ENCODE measurements at regions not wholly inside any gene's neighbourhood (a gene's known extent, or its start where the extent isn't known, plus 50 kb on each side); places are given as distances from the start of the nearest gene placed in this dataset.

DNA sequence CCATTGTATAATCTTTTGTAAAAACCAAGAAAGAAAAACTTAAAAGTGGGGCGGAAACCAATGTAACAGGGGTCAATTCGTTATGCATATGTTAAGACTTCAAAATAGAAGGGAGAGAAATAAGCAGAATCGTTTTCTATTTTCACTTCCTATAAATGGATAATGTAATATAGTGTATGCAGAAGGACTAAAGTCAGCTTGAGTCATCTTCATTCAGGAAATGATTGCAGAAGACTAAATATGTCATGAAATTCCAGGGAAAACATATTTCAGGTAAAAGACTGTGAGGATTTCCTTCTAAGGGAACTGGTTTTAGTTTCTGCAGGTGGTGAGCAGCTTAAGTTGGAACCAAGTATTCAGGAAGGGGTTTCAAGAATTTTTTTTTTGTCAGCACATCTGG, 753.3 kb downstream of the IRX1 start:
- no peak for DNase-seq

DNA sequence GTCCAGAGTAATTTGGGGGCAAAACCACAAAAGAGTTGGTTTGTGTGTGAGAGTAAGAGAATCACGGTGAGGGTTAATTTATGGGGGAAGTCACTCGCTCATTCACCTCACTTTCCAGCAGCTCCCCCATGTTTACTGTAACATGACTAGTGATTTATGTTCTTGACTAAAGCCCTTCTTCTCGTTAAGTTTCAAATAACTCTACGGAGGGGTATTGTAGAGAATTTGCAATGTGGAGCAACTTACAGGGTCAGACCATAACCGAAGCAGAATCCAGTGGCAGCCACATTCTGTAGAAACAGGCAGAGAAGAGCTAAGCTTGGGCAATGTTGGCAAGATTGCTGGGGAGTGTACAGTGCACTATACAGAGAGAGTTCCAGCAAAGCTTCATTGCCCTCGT, 760.6 kb downstream of the IRX1 start:
- DNase-seq = no peak

DNA sequence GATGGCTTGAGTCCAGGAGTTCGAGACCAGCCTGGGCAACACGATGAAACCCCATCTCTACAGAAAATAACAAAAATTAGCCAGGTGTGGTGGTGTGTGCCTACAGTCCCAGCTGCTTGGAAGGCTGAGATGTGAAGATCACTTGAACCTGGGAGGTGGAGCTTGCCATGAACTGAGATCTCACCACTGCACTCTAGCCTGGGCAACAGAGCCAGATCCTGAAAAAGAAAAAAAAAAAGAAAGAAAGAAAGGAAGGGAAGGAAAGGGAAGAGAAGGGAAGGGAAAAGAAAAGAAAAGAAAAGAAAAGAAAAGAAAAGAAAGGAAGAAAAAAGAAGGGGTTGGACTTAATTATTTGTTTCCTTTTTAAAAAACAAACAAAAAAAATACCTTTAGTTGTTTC, 764.2 kb downstream of the IRX1 start:
- DNase-seq = no peak

DNA sequence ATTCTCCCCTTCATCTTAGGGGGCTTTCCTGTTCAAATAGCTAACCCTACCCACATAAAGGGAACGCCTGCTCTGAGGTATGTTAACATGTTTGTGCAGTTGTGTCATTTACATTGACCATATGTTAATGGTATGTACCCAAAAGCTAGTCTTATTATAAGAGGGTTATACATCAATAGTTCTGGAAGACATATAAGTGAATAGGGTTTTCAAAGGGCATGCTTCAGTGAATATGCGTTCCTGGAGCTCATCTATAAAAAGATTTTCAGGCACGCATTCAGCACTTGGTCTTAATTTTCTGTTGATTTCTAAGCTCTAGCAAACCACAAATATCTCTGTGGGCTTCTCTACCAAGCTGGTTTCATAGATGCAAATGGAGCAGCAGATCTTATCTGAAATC, 766.1 kb downstream of the IRX1 start:
- no peak for DNase-seq

DNA sequence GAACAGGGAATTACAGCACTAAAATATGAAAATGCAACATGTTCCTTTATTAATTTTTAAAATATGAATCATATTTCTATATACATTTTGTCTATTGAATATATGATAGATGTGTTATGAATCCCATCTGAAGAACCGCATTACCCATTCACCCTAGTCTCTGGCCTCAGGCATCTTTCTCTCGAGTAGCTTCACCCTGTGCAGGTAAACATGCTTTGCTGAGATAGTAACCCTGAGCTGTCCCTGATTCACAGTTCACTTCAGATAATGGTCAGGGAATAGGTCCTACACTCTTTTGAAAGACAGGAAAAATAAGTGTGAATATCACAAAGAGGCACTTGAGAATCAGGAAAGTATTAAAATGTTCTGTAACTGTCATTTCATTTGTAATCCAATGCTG, 766.8 kb downstream of the IRX1 start:
- no peak for DNase-seq

DNA sequence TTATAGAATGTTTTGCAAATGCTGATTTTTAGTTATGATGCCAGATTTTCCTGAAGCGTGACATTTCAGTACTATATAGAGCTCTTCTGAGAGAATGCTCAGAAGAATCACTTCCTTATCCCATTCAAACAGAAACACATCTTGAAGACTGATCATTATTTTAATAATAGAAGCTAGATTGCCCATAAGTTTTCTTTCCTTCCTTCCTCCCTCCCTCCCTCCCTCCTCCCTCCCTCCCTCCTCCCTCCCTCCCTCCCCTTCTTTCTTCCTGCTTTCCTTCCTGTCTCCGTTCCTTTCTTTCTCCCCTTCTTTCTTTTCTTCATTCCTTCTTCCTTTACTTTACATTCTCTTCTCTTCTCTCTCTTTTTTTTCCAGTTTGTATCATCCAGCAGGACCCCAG, 767.4 kb downstream of the IRX1 start:
- no peak for DNase-seq

DNA sequence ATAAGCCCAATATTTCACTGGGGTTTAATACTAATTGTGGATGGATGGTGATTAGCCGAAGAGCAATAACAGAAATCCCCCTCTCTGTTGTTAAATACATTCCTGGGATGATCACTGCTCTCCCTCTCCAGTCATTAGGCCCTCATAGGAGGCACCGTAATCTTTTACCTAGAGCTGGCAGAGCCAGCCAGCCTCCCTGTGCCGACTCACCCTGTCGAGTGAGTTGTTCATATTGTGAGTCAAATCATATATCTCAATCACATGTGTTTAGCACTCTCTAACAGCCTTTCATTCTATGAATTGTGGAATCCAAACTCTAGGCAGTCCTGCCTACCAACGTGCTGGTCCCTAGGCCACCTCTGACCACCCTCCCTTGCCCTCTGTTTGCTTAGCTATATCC, 771.0 kb downstream of the IRX1 start:
- DNase-seq = no peak

DNA sequence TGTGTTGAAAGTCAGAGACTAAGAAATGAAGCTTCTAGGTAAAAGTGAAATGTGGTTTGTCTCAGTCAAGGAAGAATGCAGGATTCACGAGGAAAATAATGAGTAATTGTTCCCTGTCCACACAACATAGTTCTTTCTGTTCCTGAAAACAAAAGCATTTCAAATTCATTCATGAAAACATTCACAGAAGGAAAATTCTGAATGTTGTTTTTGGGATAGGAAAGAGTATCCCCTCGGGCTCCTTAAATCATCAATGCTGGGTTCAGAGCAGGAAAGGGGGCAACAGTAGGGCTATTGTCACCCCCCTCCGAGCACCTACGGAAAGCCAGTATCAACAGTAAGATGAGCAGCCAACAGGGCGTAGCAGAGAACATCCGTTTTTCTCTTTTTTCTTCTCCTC, 769.9 kb upstream of the ADAMTS16 start:
- no peak for DNase-seq

DNA sequence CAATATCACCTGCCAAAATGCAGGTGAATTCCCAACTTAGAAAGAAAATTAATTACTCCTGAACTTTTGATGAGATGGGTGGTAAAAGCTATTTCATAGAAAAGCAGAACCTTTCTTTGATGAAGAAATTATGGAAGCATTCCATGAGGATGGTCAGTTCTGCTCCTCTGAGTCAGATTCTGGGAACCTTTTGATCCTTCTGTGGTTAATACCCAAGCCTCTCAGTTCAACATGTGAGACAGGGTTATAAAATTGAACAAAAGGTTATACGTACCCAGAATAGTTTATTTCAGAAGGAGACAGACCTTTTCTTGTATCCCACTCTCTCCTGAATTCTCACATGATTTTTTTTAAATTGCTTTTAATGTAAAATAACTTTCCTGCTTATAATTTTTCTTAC, 767.6 kb upstream of the ADAMTS16 start:
- no peak for DNase-seq

DNA sequence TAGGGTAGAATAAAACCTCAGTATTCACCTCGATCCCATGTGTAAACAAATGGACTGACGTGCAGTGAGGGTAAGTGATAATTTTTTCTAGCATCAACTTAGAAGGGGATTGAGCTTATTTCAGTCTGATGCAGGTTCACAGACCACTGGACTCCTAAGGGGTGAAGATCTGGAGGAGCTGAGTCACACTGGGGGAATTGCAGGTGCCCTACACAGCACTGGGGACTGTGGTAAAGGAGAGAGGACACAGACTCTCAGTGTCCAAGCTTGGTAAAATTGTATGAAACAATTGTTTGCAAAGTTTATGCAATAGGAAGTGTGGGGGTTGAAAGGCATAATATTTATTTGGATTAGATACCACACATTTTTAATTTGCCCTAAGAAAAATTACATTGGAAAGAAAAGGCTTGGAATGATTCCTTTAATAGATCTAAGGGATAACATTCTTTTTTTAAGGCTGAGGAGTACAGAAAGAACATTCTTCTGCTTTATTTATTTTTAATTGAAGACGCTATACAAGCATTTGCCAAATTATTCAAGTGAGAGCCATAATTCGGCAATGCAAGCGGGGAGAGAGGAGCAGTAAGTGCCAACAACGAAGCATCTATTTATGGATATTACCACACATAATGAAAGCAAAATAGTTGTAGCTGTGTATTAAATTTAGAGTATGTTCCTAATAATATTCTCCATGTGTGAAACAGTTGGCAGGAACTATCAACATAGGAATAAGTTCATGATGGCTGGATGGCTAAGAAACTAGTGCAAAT, 766.9 kb upstream of the ADAMTS16 start:
- DNase-seq = no peak

DNA sequence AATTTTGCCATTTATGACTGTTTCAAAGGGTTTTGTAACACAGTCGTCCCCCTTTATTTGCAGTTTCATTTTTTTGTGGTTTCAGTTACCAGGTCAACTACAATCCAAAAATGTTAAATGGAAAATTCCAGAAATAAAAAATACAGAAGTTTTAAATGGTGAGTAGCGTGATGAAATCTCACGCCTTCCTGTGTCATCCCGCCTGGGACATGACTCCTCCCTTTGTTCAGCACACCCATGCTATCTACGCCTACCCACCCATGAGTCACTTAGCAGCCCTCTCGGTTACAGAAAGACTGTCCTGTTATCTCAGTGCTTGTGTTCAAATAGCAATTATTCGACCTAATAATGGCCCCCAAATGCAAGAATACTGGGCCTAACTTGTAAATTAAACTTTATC, 765.3 kb upstream of the ADAMTS16 start:
- DNase-seq = no peak

DNA sequence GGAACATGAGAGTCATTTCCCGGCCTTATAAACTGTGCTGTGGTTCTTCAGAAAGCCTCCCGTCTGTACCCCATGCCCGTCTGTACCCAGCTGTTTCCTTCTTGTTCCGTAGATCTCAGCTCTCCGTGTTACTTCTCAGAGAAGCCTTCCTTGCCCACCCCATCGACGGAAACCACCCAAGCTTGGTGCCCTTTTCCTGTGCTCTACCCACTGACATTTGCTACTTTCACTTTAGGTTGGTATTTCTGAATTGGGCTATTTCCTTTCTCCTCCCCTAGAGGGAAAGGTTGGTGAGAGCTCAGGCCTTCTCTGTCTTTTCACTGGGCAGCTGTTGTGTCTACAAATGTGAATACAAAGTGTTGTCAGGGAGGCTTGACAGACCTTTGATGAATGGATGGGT, 764.5 kb upstream of the ADAMTS16 start:
- no peak for DNase-seq

DNA sequence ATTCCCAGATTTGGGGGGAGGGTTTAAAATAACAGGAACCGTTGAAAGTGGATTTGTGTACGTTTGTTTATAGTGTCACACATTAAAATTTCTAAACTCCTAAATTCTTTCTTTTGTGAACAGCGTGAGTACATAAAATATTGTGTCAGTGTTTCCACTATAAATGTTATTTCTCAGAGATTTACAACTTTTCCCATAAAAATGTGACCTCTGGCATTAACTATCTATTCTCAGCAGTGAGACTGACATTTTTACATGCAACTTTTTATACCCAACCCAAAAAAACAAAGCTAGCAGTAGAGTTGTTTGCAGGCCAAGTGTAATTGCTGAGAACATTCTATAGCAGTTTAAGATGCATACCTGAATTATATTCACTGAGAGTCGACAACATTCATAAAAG, 757.0 kb upstream of the ADAMTS16 start:
- DNase-seq = no peak

DNA sequence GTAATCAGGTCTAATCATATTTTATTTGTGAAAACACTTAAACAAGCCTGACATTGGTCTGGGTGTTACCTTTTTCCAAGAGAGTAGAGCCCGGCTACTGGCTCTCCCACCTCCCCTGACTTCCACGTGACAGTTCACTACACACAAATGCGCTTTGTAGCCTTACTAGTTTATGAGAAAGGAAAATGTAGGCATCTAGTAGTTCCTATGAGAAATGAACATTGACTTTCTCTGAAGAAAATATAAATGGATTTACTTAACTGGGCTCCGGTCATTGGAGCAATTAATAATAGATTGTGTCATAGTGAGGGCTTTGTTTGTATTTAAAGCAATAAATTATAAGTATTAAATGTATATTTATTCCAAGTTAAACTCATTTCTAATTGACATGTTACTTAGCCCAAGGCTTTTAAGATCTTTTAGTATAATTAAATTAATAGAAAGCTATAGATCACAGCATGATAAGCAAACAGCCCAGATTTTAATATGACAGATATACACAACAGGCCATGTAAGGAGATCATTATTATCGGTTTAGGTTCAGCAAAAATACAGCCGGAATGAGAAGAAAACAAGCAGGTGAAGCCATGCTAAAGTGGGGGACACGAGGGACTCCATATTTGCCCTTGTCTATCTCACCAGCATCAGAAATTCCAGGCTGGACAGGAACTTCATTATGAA, 756.5 kb upstream of the ADAMTS16 start:
- no peak for DNase-seq

DNA sequence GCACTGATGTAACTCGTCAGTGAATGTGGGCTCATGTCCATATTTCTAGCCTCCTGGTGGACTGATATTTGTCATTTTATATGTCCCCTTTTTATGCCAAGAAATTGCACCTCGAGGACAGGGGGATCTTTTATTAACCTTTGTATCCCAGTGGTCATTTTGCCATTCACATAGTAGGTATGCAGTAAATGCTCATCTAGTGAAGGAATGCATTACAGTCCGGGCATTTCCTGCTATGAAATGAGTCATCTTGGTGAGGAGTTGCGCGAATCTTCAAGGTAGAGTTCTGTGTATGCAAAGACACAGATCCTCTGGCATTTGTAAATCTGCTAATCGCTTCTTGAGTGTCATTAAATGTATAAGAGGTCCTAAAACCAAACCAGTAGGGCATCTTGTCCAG, 755.5 kb upstream of the ADAMTS16 start:
- no peak for DNase-seq

DNA sequence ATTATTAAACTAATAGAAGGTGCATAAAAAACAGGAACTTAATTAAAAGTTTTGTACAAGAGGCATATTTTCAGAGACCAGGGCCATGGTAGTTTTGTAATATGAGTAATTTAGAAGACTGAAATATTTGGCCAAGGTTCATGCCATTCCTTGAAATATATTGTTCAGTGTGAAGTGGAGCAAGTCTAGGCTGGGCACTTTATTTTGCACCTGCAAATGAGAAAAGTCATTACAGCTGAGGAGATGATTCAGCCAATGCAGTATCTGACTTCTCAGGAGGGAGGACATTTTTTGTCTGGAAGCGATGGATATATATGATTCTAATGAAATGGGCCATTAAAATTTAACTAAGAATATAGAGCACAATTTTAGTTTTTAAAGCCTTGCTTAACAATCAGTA, 754.0 kb upstream of the ADAMTS16 start:
- DNase-seq = no peak

DNA sequence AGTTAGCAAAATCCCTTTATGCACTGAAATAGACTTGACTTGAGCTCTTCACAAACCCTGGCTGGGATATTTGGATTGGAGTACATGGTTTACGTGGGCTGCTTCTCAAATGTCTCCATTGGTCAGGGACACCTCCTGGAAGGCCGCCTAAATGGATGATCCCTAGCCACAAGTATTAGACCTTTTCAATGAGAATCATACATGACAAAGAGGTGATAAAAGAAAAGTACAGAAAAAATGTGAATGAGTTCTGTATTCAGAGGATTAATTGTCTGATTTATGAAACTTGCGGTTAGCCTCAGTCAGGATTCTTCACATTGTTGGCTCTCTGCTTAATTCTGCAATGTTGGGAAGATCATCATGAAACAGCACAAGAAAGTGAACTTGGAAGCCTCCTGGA, 752.8 kb upstream of the ADAMTS16 start:
- DNase-seq = no peak

DNA sequence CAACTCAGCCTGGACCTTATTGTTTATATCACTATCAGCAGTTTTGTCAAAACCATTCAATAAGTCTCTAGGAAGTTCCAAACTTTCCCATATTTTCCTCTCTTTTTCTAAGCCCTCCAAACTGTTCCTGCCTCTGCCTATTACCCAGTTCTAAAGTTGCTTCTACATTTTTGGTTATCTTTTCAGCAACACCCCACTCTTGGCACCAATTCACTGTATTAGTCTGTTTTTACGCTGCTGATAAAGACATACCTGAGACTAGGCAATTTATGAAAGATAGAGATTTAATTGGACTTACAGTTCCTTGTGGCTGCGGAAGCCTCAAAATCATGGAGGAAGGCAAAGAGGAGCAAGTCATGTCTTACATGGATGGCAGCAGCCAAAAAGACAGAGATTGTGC, 744.4 kb upstream of the ADAMTS16 start:
- DNase-seq = no peak

DNA sequence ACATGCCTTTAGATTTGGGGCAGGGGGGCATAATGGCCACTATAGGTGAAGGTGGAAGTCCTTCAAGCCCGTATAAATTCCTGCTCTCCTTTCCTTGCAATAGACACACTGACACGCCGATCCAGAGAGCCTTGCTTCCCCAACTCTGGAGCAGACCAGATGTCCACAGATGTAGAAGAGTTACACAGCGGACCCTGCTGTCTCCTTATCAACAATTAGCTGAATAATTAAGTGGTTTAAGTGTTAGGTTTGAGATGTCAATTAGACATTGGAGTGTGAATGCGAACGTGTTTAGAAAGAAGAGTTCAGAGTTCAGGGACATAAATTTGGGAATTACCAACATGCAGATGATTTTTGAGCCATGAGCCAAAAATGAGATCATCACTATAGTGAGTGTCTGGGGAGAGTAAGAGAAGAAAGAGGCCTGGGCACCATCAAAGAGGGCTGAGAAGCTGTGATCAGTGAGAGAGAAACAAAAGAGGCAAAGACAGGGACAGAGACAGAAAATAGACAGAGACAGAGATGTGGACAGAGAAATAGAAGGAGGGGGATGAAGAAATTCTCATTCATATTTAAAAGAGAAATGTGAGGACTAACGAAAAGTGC, 734.4 kb upstream of the ADAMTS16 start:
- no peak for DNase-seq

DNA sequence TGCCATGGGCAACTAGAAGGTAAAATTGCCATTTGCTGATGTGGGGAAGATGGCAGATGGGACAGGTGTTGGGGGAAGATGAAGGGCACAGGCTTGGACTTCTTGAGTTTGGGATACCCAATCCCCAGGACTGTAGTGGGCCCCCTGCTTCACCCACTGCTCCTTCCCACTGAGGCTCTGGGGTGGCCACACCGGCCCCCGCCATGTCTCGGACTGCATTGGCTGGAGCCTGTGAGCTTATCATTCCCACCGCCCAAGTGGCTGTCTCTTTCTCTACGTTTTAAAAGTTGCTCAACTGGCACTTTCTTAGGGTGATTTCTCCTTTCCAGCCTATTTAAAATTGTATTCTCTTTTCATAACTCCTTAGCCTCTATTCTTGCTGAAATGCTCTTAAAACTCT, 730.0 kb upstream of the ADAMTS16 start:
- DNase-seq = no peak

DNA sequence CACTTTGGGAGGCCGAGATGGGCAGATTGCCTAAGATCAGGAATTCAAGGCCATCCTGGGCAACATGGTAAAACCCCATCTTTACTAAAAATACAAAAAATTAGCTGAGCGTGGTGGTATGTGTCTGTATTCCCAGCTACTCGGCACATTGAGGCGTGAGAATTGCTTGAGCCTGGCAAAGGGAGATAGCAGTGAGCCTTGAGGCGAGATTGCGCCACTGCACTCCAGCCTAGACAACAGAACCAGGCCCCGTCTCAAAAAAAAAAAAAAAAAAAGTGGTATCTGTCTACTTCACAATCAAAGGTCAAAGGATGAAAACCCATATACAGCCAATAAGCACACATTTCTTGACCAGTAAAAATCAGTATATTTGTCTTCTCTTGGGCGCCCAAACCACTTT, 728.5 kb upstream of the ADAMTS16 start:
- no peak for DNase-seq

DNA sequence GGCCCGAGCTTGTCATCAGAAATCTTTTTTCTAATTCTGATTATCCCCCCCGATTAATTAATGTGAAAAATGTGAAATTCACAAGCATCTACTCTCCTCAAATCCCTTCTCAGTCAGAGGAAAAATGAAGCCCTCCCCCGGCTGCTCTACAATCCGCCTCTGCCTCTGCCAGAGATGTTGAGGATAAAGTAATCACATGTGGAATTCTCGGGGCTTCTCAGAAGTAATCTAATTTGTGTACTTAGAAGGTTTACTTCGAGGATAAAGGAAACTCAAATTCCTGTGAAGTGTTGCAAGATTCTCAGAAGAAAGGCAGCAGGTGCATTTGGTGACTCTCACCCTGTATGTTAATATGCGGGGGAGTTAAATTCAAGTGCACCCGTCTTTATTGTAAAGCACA, 726.1 kb upstream of the ADAMTS16 start:
- no peak for DNase-seq

DNA sequence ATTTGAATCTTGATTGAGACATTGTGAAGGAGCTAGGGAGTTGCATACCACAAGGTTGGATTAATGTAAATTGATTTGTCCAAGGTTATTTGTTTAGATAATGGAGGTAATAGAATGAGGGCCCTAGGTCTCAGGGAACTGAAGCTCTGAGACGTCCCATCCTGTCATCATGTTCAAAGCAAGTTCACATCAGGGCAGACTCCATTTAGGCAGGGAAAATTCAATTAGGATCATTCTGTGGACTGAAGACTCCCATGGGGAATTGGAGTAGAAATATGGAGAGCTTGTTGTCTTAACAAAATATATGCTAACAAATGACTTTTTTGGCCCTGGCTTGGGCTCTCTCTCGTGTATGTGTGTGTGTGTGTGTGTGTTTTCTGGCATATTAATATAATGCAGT, 722.0 kb upstream of the ADAMTS16 start:
- no peak for DNase-seq

DNA sequence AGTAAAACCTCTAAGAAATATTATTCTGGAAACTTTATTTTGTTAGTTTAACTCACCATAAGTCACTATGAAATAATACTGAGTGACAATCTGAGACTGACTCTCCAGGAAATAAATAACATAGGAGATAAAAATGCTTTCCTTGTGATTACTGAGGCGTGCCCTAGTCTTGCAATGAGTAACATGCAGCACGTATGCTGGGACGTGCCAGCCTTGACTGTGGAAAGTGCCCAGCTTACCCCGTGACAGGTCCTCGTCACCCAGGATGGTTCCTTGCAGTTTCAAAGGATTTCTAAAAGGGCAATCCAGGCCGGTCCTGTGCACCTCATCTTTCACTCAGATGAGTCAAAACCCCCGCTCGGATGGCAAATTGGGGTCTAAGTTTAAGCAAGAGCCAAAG, 720.8 kb upstream of the ADAMTS16 start:
- DNase-seq = no peak

DNA sequence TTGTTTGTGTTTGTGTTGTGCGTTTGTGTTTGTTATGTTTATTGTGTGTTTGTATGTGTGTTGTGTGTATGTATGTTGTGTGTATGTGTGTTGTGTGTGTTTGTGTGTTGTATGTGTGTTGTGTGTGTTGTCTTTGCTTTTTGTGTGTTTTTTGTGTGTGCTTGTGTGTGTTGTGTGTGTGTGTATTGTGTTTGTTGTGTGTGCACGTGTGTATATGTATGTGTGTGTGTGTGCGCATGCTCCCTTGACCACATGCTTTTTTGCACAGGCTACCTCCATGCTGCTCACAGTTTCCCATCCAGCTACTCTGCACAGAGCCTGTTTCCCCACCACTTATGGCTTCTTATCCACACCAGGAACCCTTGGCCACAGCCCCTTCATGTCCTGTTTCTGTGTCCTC, 720.0 kb upstream of the ADAMTS16 start:
- DNase-seq = no peak

All from NCI-H226 (cell line).